Naive thymus-derived CD4-positive, alpha-beta T cell (primary cell): ENCODE measurements at regions not wholly inside any gene's neighbourhood (a gene's known extent, or its start where the extent isn't known, plus 50 kb on each side); places are given as distances from the start of the nearest gene placed in this dataset.

Experiments
- ATAC-seq: fragments of 150-1000 bp; cut with Tn5 transposase; 2 replicates; pipeline ENCODE4 v1.10.0; 2021; ENCODE audit warnings: mild to moderate bottlenecking, moderate library complexity
- CTCF ChIA-PET: fragments of 350-600 bp; sonication (Branson Sonifier 250); formaldehyde crosslinking; loops from one replicate; lab custom pipeline; 2021; ENCODE audit warnings: antibody characterized with exemption; lab: Charles Lee
- POLR2A ChIA-PET: fragments of 350-600 bp; sonication (Branson Sonifier 250); formaldehyde crosslinking; loops from one replicate; lab custom pipeline; 2021; ENCODE audit warnings: antibody characterized with exemption, inconsistent platforms; lab: Charles Lee
- DNase-seq, 9 donors: peaks; one replicate each; pipeline versions ENCODE4 v3.0.0 to v3.0.0-alpha.2; 2020 to 2022; ENCODE audit warnings: mixed read lengths in 1 of 9
- H3K27ac ChIP-seq: one replicate; pipeline ENCODE4 v1.7.0; 2013; ENCODE audit warnings: mild to moderate bottlenecking, low read depth, low read length, moderate library complexity
- H3K27me3 ChIP-seq, 2 donors: one replicate each; pipeline ENCODE4 v1.7.0; 2013; ENCODE audit warnings: low read length in 2 of 2, mild to moderate bottlenecking in 2 of 2, moderate library complexity in 2 of 2; ENCODE audit not compliant: control insufficient read depth in 2 of 2, insufficient read depth in 2 of 2
- H3K36me3 ChIP-seq, 3 experiments: 1 replicate in 2 of 3; 2 replicates in 1 of 3; pipeline ENCODE4 v1.7.0; 2013; ENCODE audit warnings: low read length in 3 of 3, mild to moderate bottlenecking in 3 of 3, moderate library complexity in 1 of 3; ENCODE audit not compliant: insufficient read depth in 3 of 3, control insufficient read depth in 2 of 3
- H3K4me1 ChIP-seq, 2 donors: one replicate each; pipeline ENCODE4 v1.7.0; 2013; ENCODE audit warnings: low read length in 2 of 2, mild to moderate bottlenecking in 2 of 2, moderate library complexity in 1 of 2; ENCODE audit not compliant: control insufficient read depth in 2 of 2, insufficient read depth in 2 of 2
- H3K4me3 ChIP-seq: 2 replicates; pipeline ENCODE4 v1.7.0; 2013; ENCODE audit warnings: mild to moderate bottlenecking, low read length
- H3K9me3 ChIP-seq, 3 experiments: 1 replicate in 2 of 3; 2 replicates in 1 of 3; pipeline ENCODE4 v1.7.0; 2013; ENCODE audit warnings: low read length in 3 of 3; ENCODE audit not compliant: control insufficient read depth in 2 of 3
- H3K27ac Mint-ChIP-seq, 9 donors: one replicate each; pipeline ENCODE4 v1.8.0; 2020 to 2022; ENCODE audit warnings: mixed read lengths in 9 of 9, mild to moderate bottlenecking in 8 of 9, moderate library complexity in 5 of 9, inconsistent platforms in 2 of 9
- H3K27me3 Mint-ChIP-seq, 5 donors: one replicate each; pipeline ENCODE4 v1.8.0; 2021 to 2022; ENCODE audit warnings: mixed read lengths in 5 of 5, mild to moderate bottlenecking in 1 of 5
- H3K36me3 Mint-ChIP-seq, 5 donors: one replicate each; pipeline ENCODE4 v1.8.0; 2020 to 2022; ENCODE audit warnings: mixed read lengths in 5 of 5, mild to moderate bottlenecking in 3 of 5, inconsistent platforms in 1 of 5
- H3K4me1 Mint-ChIP-seq, 7 donors: one replicate each; pipeline ENCODE4 v1.8.0; 2020 to 2022; ENCODE audit warnings: mixed read lengths in 7 of 7, mild to moderate bottlenecking in 3 of 7, inconsistent platforms in 1 of 7
- H3K4me3 Mint-ChIP-seq, 10 donors: one replicate each; pipeline ENCODE4 v1.8.0; 2020 to 2022; ENCODE audit warnings: mild to moderate bottlenecking in 10 of 10, mixed read lengths in 10 of 10, moderate library complexity in 6 of 10, inconsistent platforms in 2 of 10
- H3K9me3 Mint-ChIP-seq, 11 donors: one replicate each; pipeline ENCODE4 v1.8.0; 2020 to 2022; ENCODE audit warnings: mixed read lengths in 11 of 11, mild to moderate bottlenecking in 4 of 11, inconsistent platforms in 1 of 11, moderate library complexity in 1 of 11
- intact Hi-C, 2 donors: fragments of 100-400 bp; cut with micrococcal nuclease; formaldehyde crosslinking; loops; one replicate each; pipeline ENCODE4 v1.15.1; 2023

- CTCF ChIA-PET = no interaction called here
Observed at GRCh38 chr11:103582351-103582909, 454.0 kb upstream of the DDI1 start.

GRCh38 chr11:103584021-103584420, 452.4 kb upstream of the DDI1 start:
- H3K27me3 ChIP-seq = no peaks in the 10 kb centered on the region
- H3K27ac ChIP-seq = no peak overlapping the region
- ATAC-seq = no peak
- ChIA-PET POLR2A (no interaction called here), CTCF (no interaction called here)
- no peak for DNase-seq
- Mint-ChIP-seq H3K27me3 (peaks cover 0 to 10% (median 0%) of the 10 kb centered on the region in 5 donors), H3K36me3 (no peaks in the 10 kb centered on the region), H3K4me1 (no peaks in the 10 kb centered on the region), H3K27ac (no peak overlapping the region), H3K9me3 (peaks cover 0 to 5% (median 0%) of the 10 kb centered on the region in 11 donors), H3K4me3 (no peak overlapping the region)
- H3K9me3 ChIP-seq = no peaks in the 10 kb centered on the region
- H3K36me3 ChIP-seq = no peaks in the 10 kb centered on the region
- H3K4me3 ChIP-seq = no peak overlapping the region
- intact Hi-C loops = no loop called here
- H3K4me1 ChIP-seq = no peaks in the 10 kb centered on the region

More at GRCh38 chr11:103582351-103582909, 454.0 kb upstream of the DDI1 start:
- H3K36me3 ChIP-seq = no peaks in the 10 kb centered on the region
- ATAC-seq (no peak), DNase-seq (no peak)
- no peaks in the 10 kb centered on the region for H3K4me1 ChIP-seq
- Mint-ChIP-seq H3K27ac (no peak overlapping the region), H3K9me3 (peaks cover 0 to 5% (median 0%) of the 10 kb centered on the region in 11 donors), H3K4me3 (no peak overlapping the region), H3K36me3 (no peaks in the 10 kb centered on the region), H3K27me3 (peaks cover 0 to 1% (median 0%) of the 10 kb centered on the region in 5 donors), H3K4me1 (no peaks in the 10 kb centered on the region)
- POLR2A ChIA-PET = no interaction called here
- no peaks in the 10 kb centered on the region for H3K9me3 ChIP-seq
- H3K27me3 ChIP-seq = no peaks in the 10 kb centered on the region
- intact Hi-C loops = no loop called here
- no peak overlapping the region for H3K4me3 ChIP-seq
- H3K27ac ChIP-seq = no peak overlapping the region

DNA sequence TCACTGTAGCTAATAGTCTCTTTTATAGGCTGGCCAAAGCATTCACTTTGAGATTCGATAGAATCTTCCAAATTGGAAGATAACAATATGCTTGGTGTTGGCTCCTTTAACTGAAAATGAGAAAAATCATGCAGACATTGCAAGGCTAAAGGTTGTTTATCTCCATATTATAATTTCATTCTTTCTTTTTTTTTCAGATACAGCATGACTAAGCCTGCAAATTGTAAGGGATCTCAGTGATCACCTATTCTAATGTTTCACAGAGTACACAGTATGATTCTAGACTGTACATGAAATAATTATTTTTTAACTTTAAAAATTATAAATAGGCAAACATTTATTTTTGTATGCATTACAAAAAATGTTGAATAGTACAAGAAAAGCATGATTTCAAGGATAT, 451.7 kb upstream of the DDI1 start:
- Histone ChIP-seq H3K27me3 (no peaks in the 10 kb centered on the region), H3K36me3 (no peaks in the 10 kb centered on the region), H3K9me3 (no peaks in the 10 kb centered on the region), H3K4me1 (no peaks in the 10 kb centered on the region), H3K27ac (no peak overlapping the region), H3K4me3 (no peak overlapping the region)
- Mint-ChIP-seq H3K36me3 (no peaks in the 10 kb centered on the region), H3K4me1 (no peaks in the 10 kb centered on the region), H3K27me3 (peaks cover 0 to 10% (median 0%) of the 10 kb centered on the region in 5 donors), H3K9me3 (peaks cover 0 to 5% (median 0%) of the 10 kb centered on the region in 11 donors), H3K4me3 (no peak overlapping the region), H3K27ac (no peak overlapping the region)
- ATAC-seq (no peak), DNase-seq (no peak)
- CTCF ChIA-PET = no interaction called here
- intact Hi-C loops = no loop called here
- POLR2A ChIA-PET = no interaction called here

- H3K4me1 Mint-ChIP-seq = no peaks in the 10 kb centered on the region
- no peak overlapping the region for H3K27ac ChIP-seq
- no peak overlapping the region for H3K27ac Mint-ChIP-seq
- peaks cover 0 to 10% (median 0%) of the 10 kb centered on the region in 5 donors for H3K27me3 Mint-ChIP-seq
- peaks cover 0 to 3% (median 0%) of the 10 kb centered on the region in 11 donors for H3K9me3 Mint-ChIP-seq
- H3K27me3 ChIP-seq = no peaks in the 10 kb centered on the region
- ChIA-PET CTCF (no interaction called here), POLR2A (no interaction called here)
- no peaks in the 10 kb centered on the region for H3K4me1 ChIP-seq
- H3K36me3 Mint-ChIP-seq = no peaks in the 10 kb centered on the region
- intact Hi-C loops = no loop called here
- DNase-seq (no peak), ATAC-seq (no peak)
- no peaks in the 10 kb centered on the region for H3K9me3 ChIP-seq
- H3K36me3 ChIP-seq = no peaks in the 10 kb centered on the region
- no peak overlapping the region for H3K4me3 ChIP-seq
- H3K4me3 Mint-ChIP-seq = no peak overlapping the region
Observed at GRCh38 chr11:103585401-103585800, 451.0 kb upstream of the DDI1 start.

DNA sequence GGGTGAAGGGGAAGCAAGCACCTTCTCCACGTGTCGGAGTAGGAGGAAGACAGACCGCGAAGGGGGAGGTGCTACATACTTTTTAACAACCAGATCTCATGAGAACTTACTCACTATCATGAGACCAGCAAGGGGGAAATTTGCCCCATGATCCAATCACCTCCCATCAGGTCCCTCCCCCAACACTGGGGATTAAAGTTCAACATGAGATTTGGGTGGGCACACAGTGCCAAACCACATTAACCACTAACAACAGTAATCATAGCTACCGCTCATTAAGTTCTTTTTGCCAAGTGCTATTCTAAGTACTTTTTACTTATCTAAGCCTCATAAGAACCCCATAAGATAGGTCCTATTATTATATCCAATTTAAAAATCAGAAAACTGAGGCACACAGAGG, 450.5 kb upstream of the DDI1 start:
- Histone ChIP-seq H3K27me3 (no peaks in the 10 kb centered on the region), H3K36me3 (no peaks in the 10 kb centered on the region), H3K27ac (no peak overlapping the region), H3K9me3 (no peaks in the 10 kb centered on the region), H3K4me1 (no peaks in the 10 kb centered on the region), H3K4me3 (no peak overlapping the region)
- intact Hi-C loops = no loop called here
- Mint-ChIP-seq H3K4me1 (no peaks in the 10 kb centered on the region), H3K36me3 (no peaks in the 10 kb centered on the region), H3K9me3 (peaks cover 0 to 3% (median 0%) of the 10 kb centered on the region in 11 donors), H3K4me3 (no peak overlapping the region), H3K27me3 (peaks cover 0 to 10% (median 0%) of the 10 kb centered on the region in 5 donors), H3K27ac (no peak overlapping the region)
- ATAC-seq (no peak), DNase-seq (no peak)
- CTCF ChIA-PET = no interaction called here
- POLR2A ChIA-PET = no interaction called here

- no peak for DNase-seq
- ATAC-seq = no peak
- Mint-ChIP-seq H3K9me3 (peaks cover 0 to 3% (median 0%) of the 10 kb centered on the region in 11 donors), H3K36me3 (no peaks in the 10 kb centered on the region), H3K27ac (no peak overlapping the region), H3K27me3 (peaks cover 0 to 10% (median 0%) of the 10 kb centered on the region in 5 donors), H3K4me1 (no peaks in the 10 kb centered on the region), H3K4me3 (no peak overlapping the region)
- Histone ChIP-seq H3K9me3 (no peaks in the 10 kb centered on the region), H3K4me1 (no peaks in the 10 kb centered on the region), H3K27ac (no peak overlapping the region), H3K27me3 (no peaks in the 10 kb centered on the region), H3K4me3 (no peak overlapping the region), H3K36me3 (no peaks in the 10 kb centered on the region)
- intact Hi-C loops = no loop called here
- ChIA-PET POLR2A (no interaction called here), CTCF (no interaction called here)
Observed at GRCh38 chr11:103586756-103587155, 449.7 kb upstream of the DDI1 start.
